ENCODE measurements at regions not wholly inside any gene's neighbourhood (a gene's known extent, or its start where the extent isn't known, plus 50 kb on each side); places are given as distances from the start of the nearest gene placed in this dataset.
"Not testable (repeated sequence)": the region's sequence is repeated elsewhere in the genome, so short reads cannot be mapped to it uniquely, and the experiment has no call there.

GRCh38 chr1:221567859-221568507 lies 173.9 kb downstream of the DUSP10 start:
- no peak overlapping the region for H3K4me3 ChIP-seq (ENCODE audit: extremely low read depth, insufficient read depth, low read length, poor library complexity, severe bottlenecking)
- H3K4me1 ChIP-seq (ENCODE audit: control insufficient read depth, insufficient read depth, low read length, poor library complexity, severe bottlenecking): no peaks in the 10 kb centered on the region
- 100% methylated on average over 1 of the region's 3 CpGs; no CpG with 5 or more reads in 1 of the 2 experiments for WGBS, 2 experiments (ENCODE audit: insufficient coverage in 2 of 2)
- no peaks in the 10 kb centered on the region for H3K9me3 ChIP-seq (ENCODE audit: control insufficient read depth, low read length)
- H3K36me3 ChIP-seq (ENCODE audit: control insufficient read depth, insufficient read depth, low read length): no peaks in the 10 kb centered on the region
- H3K27ac ChIP-seq (ENCODE audit: low read depth, low read length, severe bottlenecking): no peak overlapping the region

- 81 to 94% methylated on average over 2 to 5 of the region's 5 CpGs for WGBS, 2 experiments (ENCODE audit: insufficient coverage in 2 of 2)
- Histone ChIP-seq H3K4me3 (ENCODE audit: extremely low read depth, insufficient read depth, low read length, poor library complexity, severe bottlenecking) (no peak overlapping the region), H3K4me1 (ENCODE audit: control insufficient read depth, insufficient read depth, low read length, poor library complexity, severe bottlenecking) (no peaks in the 10 kb centered on the region), H3K27ac (ENCODE audit: low read depth, low read length, severe bottlenecking) (no peak overlapping the region), H3K9me3 (ENCODE audit: control insufficient read depth, low read length) (no peaks in the 10 kb centered on the region), H3K36me3 (ENCODE audit: control insufficient read depth, insufficient read depth, low read length) (no peaks in the 10 kb centered on the region)
Measured at GRCh38 chr1:221573756-221574155, 168.1 kb downstream of the DUSP10 start.

GRCh38 chr1:221574529-221574928 lies 167.4 kb downstream of the DUSP10 start:
- Histone ChIP-seq H3K9me3 (ENCODE audit: control insufficient read depth, low read length) (no peaks in the 10 kb centered on the region), H3K4me3 (ENCODE audit: extremely low read depth, insufficient read depth, low read length, poor library complexity, severe bottlenecking) (no peak overlapping the region), H3K27ac (ENCODE audit: low read depth, low read length, severe bottlenecking) (no peak overlapping the region), H3K4me1 (ENCODE audit: control insufficient read depth, insufficient read depth, low read length, poor library complexity, severe bottlenecking) (no peaks in the 10 kb centered on the region), H3K36me3 (ENCODE audit: control insufficient read depth, insufficient read depth, low read length) (no peaks in the 10 kb centered on the region)
- no CpG with 5 or more reads among the region's 2 CpGs for WGBS, 2 experiments (ENCODE audit: insufficient coverage in 2 of 2)

DNA sequence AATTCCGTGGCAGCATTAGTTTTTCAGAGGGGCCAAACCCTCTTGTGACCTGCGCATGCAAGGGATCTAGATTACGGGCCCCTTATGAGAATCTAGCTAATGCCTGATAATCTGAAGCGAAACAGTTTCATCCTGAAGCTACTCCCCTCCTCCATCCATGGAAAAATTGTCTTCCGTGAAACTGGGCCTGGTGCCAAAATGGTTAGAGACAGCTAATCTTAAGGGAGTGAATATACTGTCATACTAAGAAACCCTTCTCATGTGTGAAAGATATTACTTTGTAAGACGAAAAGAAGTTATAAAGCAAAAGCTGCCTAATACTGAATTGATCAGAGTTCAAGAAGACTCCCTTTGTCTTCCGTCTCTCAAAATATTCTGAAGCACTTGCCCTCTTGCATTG lies 166.3 kb downstream of the DUSP10 start:
- 92 to 98% methylated on average over 4 of the region's 7 CpGs for WGBS, 2 experiments (ENCODE audit: insufficient coverage in 2 of 2)
- Histone ChIP-seq H3K4me3 (ENCODE audit: extremely low read depth, insufficient read depth, low read length, poor library complexity, severe bottlenecking) (no peak overlapping the region), H3K27ac (ENCODE audit: low read depth, low read length, severe bottlenecking) (no peak overlapping the region), H3K9me3 (ENCODE audit: control insufficient read depth, low read length) (no peaks in the 10 kb centered on the region), H3K36me3 (ENCODE audit: control insufficient read depth, insufficient read depth, low read length) (no peaks in the 10 kb centered on the region), H3K4me1 (ENCODE audit: control insufficient read depth, insufficient read depth, low read length, poor library complexity, severe bottlenecking) (no peaks in the 10 kb centered on the region)

DNA sequence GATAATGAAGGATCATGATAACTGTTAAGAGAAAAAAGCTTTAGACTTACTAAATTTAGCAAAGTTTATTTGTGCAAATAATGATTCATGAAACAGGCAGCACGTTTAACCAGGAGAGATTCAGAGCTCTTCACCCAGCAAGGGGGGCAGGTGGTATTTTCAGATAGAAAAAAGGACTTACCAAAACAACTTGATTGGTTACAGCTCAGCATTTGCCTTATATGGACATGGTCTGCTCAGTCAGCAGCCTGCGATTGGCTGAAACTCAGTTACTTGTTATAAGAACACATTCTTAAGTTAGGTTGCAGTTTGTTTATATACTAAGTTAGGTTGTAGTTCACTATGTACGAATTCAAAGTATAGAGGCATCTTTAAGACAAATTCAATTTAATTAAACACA lies 165.6 kb downstream of the DUSP10 start:
- Histone ChIP-seq H3K27ac (ENCODE audit: low read depth, low read length, severe bottlenecking) (no peak overlapping the region), H3K36me3 (ENCODE audit: control insufficient read depth, insufficient read depth, low read length) (no peaks in the 10 kb centered on the region), H3K9me3 (ENCODE audit: control insufficient read depth, low read length) (no peaks in the 10 kb centered on the region), H3K4me1 (ENCODE audit: control insufficient read depth, insufficient read depth, low read length, poor library complexity, severe bottlenecking) (no peaks in the 10 kb centered on the region), H3K4me3 (ENCODE audit: extremely low read depth, insufficient read depth, low read length, poor library complexity, severe bottlenecking) (no peak overlapping the region)
- 80 to 100% methylated on average over 1 of the region's 3 CpGs for WGBS, 2 experiments (ENCODE audit: insufficient coverage in 2 of 2)

GRCh38 chr1:221583465-221583864 lies 158.4 kb downstream of the DUSP10 start:
- no peaks in the 10 kb centered on the region for H3K36me3 ChIP-seq (ENCODE audit: control insufficient read depth, insufficient read depth, low read length)
- no peaks in the 10 kb centered on the region for H3K9me3 ChIP-seq (ENCODE audit: control insufficient read depth, low read length)
- WGBS, 2 experiments (ENCODE audit: insufficient coverage in 2 of 2): 91 to 96% methylated on average over 2 of the region's 2 CpGs
- H3K27ac ChIP-seq (ENCODE audit: low read depth, low read length, severe bottlenecking): no peak overlapping the region
- no peaks in the 10 kb centered on the region for H3K4me1 ChIP-seq (ENCODE audit: control insufficient read depth, insufficient read depth, low read length, poor library complexity, severe bottlenecking)
- H3K4me3 ChIP-seq (ENCODE audit: extremely low read depth, insufficient read depth, low read length, poor library complexity, severe bottlenecking): no peak overlapping the region

DNA sequence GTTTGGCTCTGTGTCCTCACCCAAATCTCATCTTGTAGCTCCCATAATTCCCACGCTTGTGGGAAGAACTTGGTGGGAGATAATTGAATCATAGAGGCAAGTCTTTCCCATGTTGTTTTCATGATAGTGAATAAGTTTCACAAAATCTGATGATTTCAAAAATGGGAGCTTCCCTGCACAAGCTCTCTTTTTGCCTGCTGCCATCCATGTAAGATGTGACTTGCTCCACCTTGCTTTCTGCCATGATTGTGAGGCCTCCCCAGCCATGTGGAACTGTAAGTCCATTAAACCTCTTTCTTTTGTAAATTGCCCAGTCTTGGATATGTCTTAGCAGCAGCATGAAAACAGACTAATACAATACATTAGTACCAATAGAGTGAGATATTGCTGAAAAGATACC lies 154.9 kb downstream of the DUSP10 start:
- WGBS, 2 experiments (ENCODE audit: insufficient coverage in 2 of 2): no CpG with 5 or more reads among the region's 1 CpG
- not testable (repeated sequence) for H3K9me3 ChIP-seq (ENCODE audit: control insufficient read depth, low read length); H3K27ac ChIP-seq (ENCODE audit: low read depth, low read length, severe bottlenecking); H3K36me3 ChIP-seq (ENCODE audit: control insufficient read depth, insufficient read depth, low read length); H3K4me3 ChIP-seq (ENCODE audit: extremely low read depth, insufficient read depth, low read length, poor library complexity, severe bottlenecking); H3K4me1 ChIP-seq (ENCODE audit: control insufficient read depth, insufficient read depth, low read length, poor library complexity, severe bottlenecking)

DNA sequence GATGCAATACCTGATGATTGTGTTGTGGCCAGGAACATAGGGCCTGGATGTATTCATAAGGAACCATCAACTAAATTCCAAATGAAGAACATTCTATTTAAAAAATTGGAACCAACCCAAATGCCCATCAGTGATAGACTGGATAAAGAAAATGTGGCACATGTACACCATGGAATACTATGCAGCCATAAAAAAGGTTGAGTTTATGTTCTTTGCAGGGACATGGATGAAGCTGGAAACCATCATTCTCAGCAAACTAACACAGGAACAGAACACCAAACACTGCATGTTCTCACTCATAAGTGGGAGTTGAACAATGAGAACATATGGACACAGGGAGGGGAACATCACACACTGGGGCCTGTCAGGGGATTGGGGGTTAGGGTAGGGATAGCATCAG lies 150.6 kb downstream of the DUSP10 start:
- not testable (repeated sequence) for H3K9me3 ChIP-seq (ENCODE audit: control insufficient read depth, low read length)

DNA sequence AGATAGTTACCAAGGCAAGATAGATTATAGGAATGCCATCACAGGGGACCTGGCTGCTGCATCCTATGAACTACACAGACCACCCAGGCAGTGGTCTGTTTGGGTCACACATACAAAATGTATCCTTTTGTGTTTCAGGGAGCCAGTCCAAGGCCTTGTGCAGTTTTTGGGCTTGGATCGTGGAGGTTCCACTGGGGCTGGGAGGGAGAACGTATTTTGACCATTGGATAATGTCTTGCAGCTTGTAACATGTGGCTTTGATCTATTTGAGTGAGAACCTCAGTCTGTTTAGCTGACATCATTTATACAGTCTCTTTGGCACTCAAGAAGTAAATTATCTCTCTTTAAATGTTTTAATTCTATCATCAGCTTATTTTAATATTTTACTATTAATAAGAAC lies 147.3 kb downstream of the DUSP10 start:
- WGBS, 2 experiments (ENCODE audit: insufficient coverage in 2 of 2): 100% methylated on average over 1 of the region's 2 CpGs; no CpG with 5 or more reads in 1 of the 2 experiments
- no peak overlapping the region for H3K27ac ChIP-seq (ENCODE audit: low read depth, low read length, severe bottlenecking)
- no peak overlapping the region for H3K4me3 ChIP-seq (ENCODE audit: extremely low read depth, insufficient read depth, low read length, poor library complexity, severe bottlenecking)
- no peaks in the 10 kb centered on the region for H3K36me3 ChIP-seq (ENCODE audit: control insufficient read depth, insufficient read depth, low read length)
- no peaks in the 10 kb centered on the region for H3K4me1 ChIP-seq (ENCODE audit: control insufficient read depth, insufficient read depth, low read length, poor library complexity, severe bottlenecking)
- H3K9me3 ChIP-seq (ENCODE audit: control insufficient read depth, low read length): no peaks in the 10 kb centered on the region

More for the DNA sequence above, 150.6 kb downstream of the DUSP10 start:
- not testable (repeated sequence) for H3K36me3 ChIP-seq (ENCODE audit: control insufficient read depth, insufficient read depth, low read length); H3K27ac ChIP-seq (ENCODE audit: low read depth, low read length, severe bottlenecking); H3K4me3 ChIP-seq (ENCODE audit: extremely low read depth, insufficient read depth, low read length, poor library complexity, severe bottlenecking); H3K4me1 ChIP-seq (ENCODE audit: control insufficient read depth, insufficient read depth, low read length, poor library complexity, severe bottlenecking)

GRCh38 chr1:221598122-221598521 lies 143.8 kb downstream of the DUSP10 start:
- no peaks in the 10 kb centered on the region for H3K4me1 ChIP-seq (ENCODE audit: control insufficient read depth, insufficient read depth, low read length, poor library complexity, severe bottlenecking)
- no peaks in the 10 kb centered on the region for H3K36me3 ChIP-seq (ENCODE audit: control insufficient read depth, insufficient read depth, low read length)
- H3K27ac ChIP-seq (ENCODE audit: low read depth, low read length, severe bottlenecking): no peak overlapping the region
- 91 to 95% methylated on average over 4 of the region's 6 CpGs for WGBS, 2 experiments (ENCODE audit: insufficient coverage in 2 of 2)
- no peak overlapping the region for H3K4me3 ChIP-seq (ENCODE audit: extremely low read depth, insufficient read depth, low read length, poor library complexity, severe bottlenecking)
- no peaks in the 10 kb centered on the region for H3K9me3 ChIP-seq (ENCODE audit: control insufficient read depth, low read length)

DNA sequence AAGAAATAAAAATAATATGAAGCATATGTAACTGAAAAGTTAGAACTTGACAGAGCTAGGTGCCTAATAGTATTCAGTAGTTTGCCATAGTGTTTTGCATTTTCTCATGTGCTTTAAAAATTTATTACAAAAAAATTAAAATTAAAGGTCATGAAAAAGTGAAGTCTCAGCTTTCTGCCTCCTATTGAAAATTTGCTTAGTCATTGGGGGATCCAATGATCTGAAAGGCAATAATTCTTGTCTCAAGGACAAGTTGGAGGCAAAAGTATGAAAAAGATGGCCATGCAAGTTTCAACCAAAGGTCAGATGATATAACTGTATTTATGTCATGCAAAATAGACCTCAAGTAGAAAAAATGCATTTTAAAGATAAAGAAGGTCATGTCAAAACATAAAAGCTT lies 140.7 kb downstream of the DUSP10 start:
- Histone ChIP-seq H3K27ac (ENCODE audit: low read depth, low read length, severe bottlenecking) (no peak overlapping the region), H3K9me3 (ENCODE audit: control insufficient read depth, low read length) (no peaks in the 10 kb centered on the region), H3K4me1 (ENCODE audit: control insufficient read depth, insufficient read depth, low read length, poor library complexity, severe bottlenecking) (no peaks in the 10 kb centered on the region)

More for the DNA sequence above, 140.7 kb downstream of the DUSP10 start:
- Histone ChIP-seq H3K4me3 (ENCODE audit: extremely low read depth, insufficient read depth, low read length, poor library complexity, severe bottlenecking) (no peak overlapping the region), H3K36me3 (ENCODE audit: control insufficient read depth, insufficient read depth, low read length) (no peaks in the 10 kb centered on the region)

Measured in mesodermal cell (in vitro differentiated cells).